Activated T-helper 2 cell treated with anti-CD3 and anti-CD28 coated beads, Interferon-gamma antibody, Interleukin-2, Interleukin-4, amounts not matched to agents 10 μg/mL and 5 μg/mL and 100 μg/mL, durations not matched to agents 14 hours and 24 hours and 36 hours (primary cell): ENCODE measurements at regions not wholly inside any gene's neighbourhood (a gene's known extent, or its start where the extent isn't known, plus 50 kb on each side); places are given as distances from the start of the nearest gene placed in this dataset.

Experiments
- DNase-seq: peaks from one replicate; pipeline ENCODE4 v3.0.0; 2021; ENCODE audit warnings: low spot score
- H3K27ac Mint-ChIP-seq: one replicate; pipeline ENCODE4 v1.8.0; 2021; ENCODE audit warnings: mixed read lengths
- H3K27me3 Mint-ChIP-seq: one replicate; pipeline ENCODE4 v1.8.0; 2021; ENCODE audit warnings: low read depth, mixed read lengths
- H3K36me3 Mint-ChIP-seq: one replicate; pipeline ENCODE4 v1.8.0; 2021; ENCODE audit warnings: low read depth, mixed read lengths
- H3K4me1 Mint-ChIP-seq: one replicate; pipeline ENCODE4 v1.8.0; 2021; ENCODE audit warnings: low read depth, mixed read lengths
- H3K4me3 Mint-ChIP-seq: one replicate; pipeline ENCODE4 v1.8.0; 2021; ENCODE audit warnings: low read depth, mild to moderate bottlenecking, moderate library complexity, mixed read lengths
- H3K9me3 Mint-ChIP-seq: one replicate; pipeline ENCODE4 v1.8.0; 2021; ENCODE audit warnings: mixed read lengths
- intact Hi-C: fragments of 100-400 bp; cut with micrococcal nuclease; formaldehyde crosslinking; loops from one replicate; pipeline ENCODE4 v1.15.1; 2023

- Mint-ChIP-seq H3K36me3 (no peaks in the 10 kb centered on the region), H3K4me1 (no peaks in the 10 kb centered on the region), H3K27me3 (peaks cover 6% of the 10 kb centered on the region), H3K27ac (no peak overlapping the region), H3K4me3 (no peak overlapping the region), H3K9me3 (no peaks in the 10 kb centered on the region)
- intact Hi-C loops, result no loop called here
- no peak for DNase-seq
Measured at GRCh38 chr11:116631201-116631600, 141.6 kb downstream of the BUD13 start.

- H3K27me3 Mint-ChIP-seq, result peaks cover 4% of the 10 kb centered on the region
- no peaks in the 10 kb centered on the region for H3K9me3 Mint-ChIP-seq
- no peak overlapping the region for H3K4me3 Mint-ChIP-seq
- intact Hi-C loops, result no loop called here
- no peaks in the 10 kb centered on the region for H3K36me3 Mint-ChIP-seq
- no peaks in the 10 kb centered on the region for H3K4me1 Mint-ChIP-seq
- DNase-seq, result no peak
- no peak overlapping the region for H3K27ac Mint-ChIP-seq
Measured at GRCh38 chr11:116618461-116618860, 154.3 kb downstream of the BUD13 start.

- Mint-ChIP-seq H3K27ac (no peak overlapping the region), H3K4me1 (no peaks in the 10 kb centered on the region), H3K27me3 (peaks cover 3% of the 10 kb centered on the region), H3K4me3 (no peak overlapping the region), H3K9me3 (no peaks in the 10 kb centered on the region), H3K36me3 (no peaks in the 10 kb centered on the region)
- no peak for DNase-seq
- intact Hi-C loops, result no loop called here
Measured at GRCh38 chr11:116615211-116615865, 157.4 kb downstream of the BUD13 start.

- intact Hi-C loops, result no loop called here
- Mint-ChIP-seq H3K4me3 (no peak overlapping the region), H3K9me3 (no peaks in the 10 kb centered on the region)
Measured at GRCh38 chr11:116614306-116615210, 158.2 kb downstream of the BUD13 start.

GRCh38 chr11:116613206-116613875, 159.4 kb downstream of the BUD13 start:
- no peak overlapping the region for H3K4me3 Mint-ChIP-seq
- intact Hi-C loops, result no loop called here

More at GRCh38 chr11:116614306-116615210, 158.2 kb downstream of the BUD13 start:
- no peak for DNase-seq
- Mint-ChIP-seq H3K27me3 (peaks cover 3% of the 10 kb centered on the region), H3K36me3 (no peaks in the 10 kb centered on the region), H3K27ac (no peak overlapping the region), H3K4me1 (no peaks in the 10 kb centered on the region)

GRCh38 chr11:116611998-116612620, 160.7 kb downstream of the BUD13 start:
- Mint-ChIP-seq H3K4me1 (no peaks in the 10 kb centered on the region), H3K36me3 (no peaks in the 10 kb centered on the region)
- intact Hi-C loops, result no loop called here

More at GRCh38 chr11:116613206-116613875, 159.4 kb downstream of the BUD13 start:
- no peak for DNase-seq
- H3K36me3 Mint-ChIP-seq, result no peaks in the 10 kb centered on the region
- no peak overlapping the region for H3K27ac Mint-ChIP-seq
- H3K9me3 Mint-ChIP-seq, result no peaks in the 10 kb centered on the region
- H3K27me3 Mint-ChIP-seq, result peaks cover 3% of the 10 kb centered on the region
- no peaks in the 10 kb centered on the region for H3K4me1 Mint-ChIP-seq

GRCh38 chr11:116610190-116610589, 162.6 kb downstream of the BUD13 start:
- Mint-ChIP-seq H3K4me1 (no peaks in the 10 kb centered on the region), H3K27me3 (no peaks in the 10 kb centered on the region), H3K9me3 (no peaks in the 10 kb centered on the region), H3K36me3 (no peaks in the 10 kb centered on the region), H3K4me3 (no peak overlapping the region), H3K27ac (no peak overlapping the region)
- DNase-seq, result no peak
- intact Hi-C loops, result no loop called here

More at GRCh38 chr11:116611998-116612620, 160.7 kb downstream of the BUD13 start:
- Mint-ChIP-seq H3K27ac (no peak overlapping the region), H3K4me3 (no peak overlapping the region), H3K9me3 (no peaks in the 10 kb centered on the region), H3K27me3 (peaks cover 3% of the 10 kb centered on the region)
- DNase-seq, result no peak

- no peak for DNase-seq
- intact Hi-C loops, result no loop called here
- Mint-ChIP-seq H3K36me3 (no peaks in the 10 kb centered on the region), H3K4me3 (no peak overlapping the region), H3K9me3 (no peaks in the 10 kb centered on the region), H3K4me1 (no peaks in the 10 kb centered on the region), H3K27ac (no peak overlapping the region), H3K27me3 (no peaks in the 10 kb centered on the region)
Measured at GRCh38 chr11:116607027-116607426, 165.8 kb downstream of the BUD13 start.

- Mint-ChIP-seq H3K4me3 (no peak overlapping the region), H3K36me3 (no peaks in the 10 kb centered on the region), H3K27me3 (no peaks in the 10 kb centered on the region), H3K4me1 (no peaks in the 10 kb centered on the region), H3K27ac (no peak overlapping the region), H3K9me3 (no peaks in the 10 kb centered on the region)
- intact Hi-C loops, result no loop called here
- DNase-seq, result peak; percentile 16
Measured at GRCh38 chr11:116605543-116606459, 167.0 kb downstream of the BUD13 start.

GRCh38 chr11:116603728-116604323, 169.0 kb downstream of the BUD13 start:
- H3K27ac Mint-ChIP-seq, result no peak overlapping the region
- H3K9me3 Mint-ChIP-seq, result no peaks in the 10 kb centered on the region
- no peak overlapping the region for H3K4me3 Mint-ChIP-seq
- intact Hi-C loops, result no loop called here
- no peaks in the 10 kb centered on the region for H3K27me3 Mint-ChIP-seq
- no peaks in the 10 kb centered on the region for H3K36me3 Mint-ChIP-seq
- DNase-seq, result no peak
- no peaks in the 10 kb centered on the region for H3K4me1 Mint-ChIP-seq

GRCh38 chr11:116602637-116602942, 170.2 kb downstream of the BUD13 start:
- H3K4me1 Mint-ChIP-seq, result no peaks in the 10 kb centered on the region
- H3K36me3 Mint-ChIP-seq, result no peaks in the 10 kb centered on the region
- DNase-seq, result no peak
- no peaks in the 10 kb centered on the region for H3K9me3 Mint-ChIP-seq
- no peak overlapping the region for H3K27ac Mint-ChIP-seq
- no peaks in the 10 kb centered on the region for H3K27me3 Mint-ChIP-seq
- intact Hi-C loops, result no loop called here
- H3K4me3 Mint-ChIP-seq, result no peak overlapping the region
